ENCODE measurements at regions not wholly inside any gene's neighbourhood (a gene's known extent, or its start where the extent isn't known, plus 50 kb on each side); places are given as distances from the start of the nearest gene placed in this dataset.

- TF ChIP-seq POLR2A (IDR thresholded peaks at IDR 0.05; ENCODE audit: low read depth, low read length) = no peak
- FAIRE-seq (no peak), DNase-seq (ENCODE audit: insufficient read length, low spot score) (no peak)
These were observed 132.6 kb downstream of the MRPS6 start for GRCh38 chr21:34205811-34206571.

- FAIRE-seq (no peak), DNase-seq (ENCODE audit: insufficient read length, low spot score) (no peak)
- TF ChIP-seq POLR2A (IDR thresholded peaks at IDR 0.05; ENCODE audit: low read depth, low read length) = no peak
These were observed 140.6 kb downstream of the MRPS6 start for GRCh38 chr21:34213959-34214358.

- DNase-seq (ENCODE audit: insufficient read length, low spot score) (no peak), FAIRE-seq (no peak)
- no peak for TF ChIP-seq POLR2A (IDR thresholded peaks at IDR 0.05; ENCODE audit: low read depth, low read length)
These were observed 142.1 kb downstream of the MRPS6 start for GRCh38 chr21:34215501-34215900.

- DNase-seq (ENCODE audit: insufficient read length, low spot score) = no peak
- FAIRE-seq = no peak
- no peak for TF ChIP-seq POLR2A (IDR thresholded peaks at IDR 0.05; ENCODE audit: low read depth, low read length)
These were observed 142.7 kb downstream of the MRPS6 start for GRCh38 chr21:34215911-34216717.

- no peak for TF ChIP-seq POLR2A (IDR thresholded peaks at IDR 0.05; ENCODE audit: low read depth, low read length)
- FAIRE-seq (no peak), DNase-seq (ENCODE audit: insufficient read length, low spot score) (no peak)
These were observed 143.3 kb downstream of the MRPS6 start for GRCh38 chr21:34216718-34217032.

GRCh38 chr21:34217263-34217662, 143.9 kb downstream of the MRPS6 start:
- TF ChIP-seq POLR2A (IDR thresholded peaks at IDR 0.05; ENCODE audit: low read depth, low read length) = no peak
- no peak for FAIRE-seq
- no peak for DNase-seq (ENCODE audit: insufficient read length, low spot score)

GRCh38 chr21:34219334-34220060, 144.3 kb upstream of the KCNE2 start:
- DNase-seq (ENCODE audit: insufficient read length, low spot score) (no peak), FAIRE-seq (no peak)
- no peak for TF ChIP-seq POLR2A (IDR thresholded peaks at IDR 0.05; ENCODE audit: low read depth, low read length)

GRCh38 chr21:34220556-34221195, 143.1 kb upstream of the KCNE2 start:
- FAIRE-seq (no peak), DNase-seq (ENCODE audit: insufficient read length, low spot score) (no peak)
- TF ChIP-seq POLR2A (IDR thresholded peaks at IDR 0.05; ENCODE audit: low read depth, low read length) = no peak

- FAIRE-seq = no peak
- no peak for TF ChIP-seq POLR2A (IDR thresholded peaks at IDR 0.05; ENCODE audit: low read depth, low read length)
These were observed 142.3 kb upstream of the KCNE2 start for GRCh38 chr21:34221331-34222030.

GRCh38 chr21:34222031-34222335, 141.8 kb upstream of the KCNE2 start:
- DNase-seq (ENCODE audit: insufficient read length, low spot score) = no peak
- FAIRE-seq = no peak
- no peak for TF ChIP-seq POLR2A (IDR thresholded peaks at IDR 0.05; ENCODE audit: low read depth, low read length)

More at GRCh38 chr21:34221331-34222030, 142.3 kb upstream of the KCNE2 start:
- DNase-seq (ENCODE audit: insufficient read length, low spot score) = no peak

GRCh38 chr21:34223376-34223775, 140.4 kb upstream of the KCNE2 start:
- no peak for TF ChIP-seq POLR2A (IDR thresholded peaks at IDR 0.05; ENCODE audit: low read depth, low read length)
- FAIRE-seq = no peak
- DNase-seq (ENCODE audit: insufficient read length, low spot score) = no peak

GRCh38 chr21:34227386-34227852, 136.4 kb upstream of the KCNE2 start:
- no peak for DNase-seq (ENCODE audit: insufficient read length, low spot score)
- no peak for TF ChIP-seq POLR2A (IDR thresholded peaks at IDR 0.05; ENCODE audit: low read depth, low read length)
- FAIRE-seq = no peak

- DNase-seq (ENCODE audit: insufficient read length, low spot score) = no peak
- no peak for TF ChIP-seq POLR2A (IDR thresholded peaks at IDR 0.05; ENCODE audit: low read depth, low read length)
- FAIRE-seq = no peak
These were observed 135.0 kb upstream of the KCNE2 start for GRCh38 chr21:34228792-34229191.
